Suppressor macrophage treated with lipopolysaccharide for 4 hours (primary cell): ENCODE measurements at regions not wholly inside any gene's neighbourhood (a gene's known extent, or its start where the extent isn't known, plus 50 kb on each side); places are given as distances from the start of the nearest gene placed in this dataset.
A peak's percentile ranks its signal among the peaks of the same experiment; 100 is the strongest.

Experiments
- DNase-seq: peaks from one replicate; pipeline ENCODE4 v3.0.0-alpha.2; 2020

- DNase-seq = no peak
These were observed 54.5 kb upstream of the PLXNA2 start for GRCh38 chr1:208298593-208299269.

- no peak for DNase-seq
These were observed 56.0 kb upstream of the PLXNA2 start for GRCh38 chr1:208300084-208300770.

- DNase-seq = no peak
These were observed 58.6 kb upstream of the PLXNA2 start for GRCh38 chr1:208302699-208303238.

GRCh38 chr1:208303743-208304712 is 59.8 kb upstream of the PLXNA2 start:
- DNase-seq = no peak

- no peak for DNase-seq
These were observed 64.0 kb upstream of the PLXNA2 start for GRCh38 chr1:208308221-208308620.

- DNase-seq = no peak
These were observed 65.6 kb upstream of the PLXNA2 start for GRCh38 chr1:208309771-208310170.

GRCh38 chr1:208312706-208313105 is 68.5 kb upstream of the PLXNA2 start:
- peak; percentile 6 for DNase-seq

GRCh38 chr1:208314431-208314830 is 70.2 kb upstream of the PLXNA2 start:
- no peak for DNase-seq

GRCh38 chr1:208318150-208318734 is 74.1 kb upstream of the PLXNA2 start:
- DNase-seq = no peak

GRCh38 chr1:208324005-208324404 is 79.8 kb upstream of the PLXNA2 start:
- DNase-seq = no peak

- DNase-seq = no peak
These were observed 81.8 kb upstream of the PLXNA2 start for GRCh38 chr1:208326033-208326432.

GRCh38 chr1:208329300-208329699 is 85.1 kb upstream of the PLXNA2 start:
- no peak for DNase-seq

- DNase-seq = no peak
These were observed 88.0 kb upstream of the PLXNA2 start for GRCh38 chr1:208332036-208332773.

GRCh38 chr1:208332774-208333126 is 88.6 kb upstream of the PLXNA2 start:
- DNase-seq = no peak

- no peak for DNase-seq
These were observed 89.5 kb upstream of the PLXNA2 start for GRCh38 chr1:208333676-208334075.

- DNase-seq = no peak
These were observed 91.4 kb upstream of the PLXNA2 start for GRCh38 chr1:208335371-208336136.

GRCh38 chr1:208336137-208336518 is 91.9 kb upstream of the PLXNA2 start:
- no peak for DNase-seq

- no peak for DNase-seq
These were observed 95.7 kb upstream of the PLXNA2 start for GRCh38 chr1:208339911-208340310.

GRCh38 chr1:208343226-208343625 is 99.0 kb upstream of the PLXNA2 start:
- no peak for DNase-seq

GRCh38 chr1:208344202-208344857 is 100.1 kb upstream of the PLXNA2 start:
- no peak for DNase-seq

GRCh38 chr1:208347191-208347590 is 103.0 kb upstream of the PLXNA2 start:
- DNase-seq = no peak
